ENCODE measurements at regions not wholly inside any gene's neighbourhood (a gene's known extent, or its start where the extent isn't known, plus 50 kb on each side); places are given as distances from the start of the nearest gene placed in this dataset.

- POLR2A ChIA-PET: no interaction called here
- TF ChIP-seq CTCF (IDR thresholded peaks at IDR 0.05; ENCODE audit: insufficient read depth, low read depth, low read length): no peak
- H3K27me3 ChIP-seq (ENCODE audit: control insufficient read depth, insufficient read depth, low read length): no peaks in the 10 kb centered on the region; the same call in 1 of the 2 replicates
- H3K4me3 ChIP-seq (ENCODE audit: low read depth, low read length): no peak overlapping the region
- DNase-seq (ENCODE audit: low read depth): no peak
- H3K36me3 ChIP-seq (ENCODE audit: control insufficient read depth, insufficient read depth, low read length): no peaks in the 10 kb centered on the region
- CTCF ChIA-PET: interaction anchor here (1.3 kb wide), 1 partner anchor 10 kb away, joined by 5 read pairs; no protein-coding TSS in a partner anchor
Observed at GRCh38 chr14:24688030-24688658, 54.2 kb upstream of the GZMB start.
